WTC11 (cell line): ENCODE measurements at regions not wholly inside any gene's neighbourhood (a gene's known extent, or its start where the extent isn't known, plus 50 kb on each side); places are given as distances from the start of the nearest gene placed in this dataset.

Experiments used
- ATAC-seq: fragments of 200-7000 bp; cut with Tn5 transposase; 2 replicates; pipeline ENCODE4 v1.10.0; 2021; ENCODE audit warnings: mild to moderate bottlenecking, moderate library complexity
- CTCF ChIA-PET: fragments of 300-600 bp; sonication (Branson Sonifier 250); formaldehyde crosslinking; loops from one replicate; lab custom pipeline; 2021; ENCODE audit warnings: antibody characterized with exemption; lab: Charles Lee
- POLR2A ChIA-PET: fragments of 350-600 bp; sonication (Branson Sonifier 250); formaldehyde crosslinking; loops from one replicate; lab custom pipeline; 2021; ENCODE audit warnings: antibody characterized with exemption; lab: Charles Lee
- DNase-seq: peaks from one replicate; pipeline ENCODE4 v3.0.0; 2021; ENCODE audit warnings: low spot score
- H3K27ac Mint-ChIP-seq: 2 replicates; pipeline ENCODE4 v1.8.0; 2021; ENCODE audit warnings: mixed read lengths
- H3K27me3 Mint-ChIP-seq: 2 replicates; pipeline ENCODE4 v1.8.0; 2021; ENCODE audit warnings: low read depth, mild to moderate bottlenecking, moderate library complexity, mixed read lengths
- H3K36me3 Mint-ChIP-seq: 2 replicates; pipeline ENCODE4 v1.8.0; 2021; ENCODE audit warnings: mixed read lengths
- H3K4me1 Mint-ChIP-seq: 2 replicates; pipeline ENCODE4 v1.8.0; 2022; ENCODE audit warnings: mixed read lengths
- H3K4me3 Mint-ChIP-seq: 2 replicates; pipeline ENCODE4 v1.8.0; 2021; ENCODE audit warnings: mild to moderate bottlenecking, moderate library complexity, mixed read lengths
- H3K9me3 Mint-ChIP-seq: 2 replicates; pipeline ENCODE4 v1.8.0; 2021; ENCODE audit warnings: mixed read lengths
- ARID4B ChIP-seq: sonication (generic); formaldehyde crosslinking; IDR thresholded peaks from 2 replicates; pipeline ENCODE4 v1.8.0; 2023; ENCODE audit warnings: missing genetic modification reagents, mild to moderate bottlenecking, borderline replicate concordance
- CBFB ChIP-seq: sonication (generic); formaldehyde crosslinking; IDR thresholded peaks from 2 replicates; pipeline ENCODE4 v1.8.1; 2022; ENCODE audit warnings: mild to moderate bottlenecking, low read depth, missing genetic modification reagents
- CREM ChIP-seq: sonication (generic); formaldehyde crosslinking; IDR thresholded peaks from 2 replicates; pipeline ENCODE4 v1.8.1; 2022; ENCODE audit warnings: mild to moderate bottlenecking, missing genetic modification reagents, moderate library complexity
- E2F5 ChIP-seq: sonication (generic); formaldehyde crosslinking; IDR thresholded peaks from 2 replicates; pipeline ENCODE4 v1.8.1; 2022; ENCODE audit warnings: mild to moderate bottlenecking, moderate library complexity, missing genetic modification reagents
- ELF4 ChIP-seq: sonication (generic); formaldehyde crosslinking; IDR thresholded peaks from 2 replicates; pipeline ENCODE4 v1.8.1; 2022; ENCODE audit warnings: low read depth, mild to moderate bottlenecking, moderate library complexity, missing genetic modification reagents
- ERG ChIP-seq: fragments of 250-450 bp; sonication (Bioruptor Pico); IDR thresholded peaks from 2 replicates; pipeline ENCODE4 v1.8.0; 2021; ENCODE audit warnings: mild to moderate bottlenecking
- ETV6 ChIP-seq: sonication (generic); formaldehyde crosslinking; IDR thresholded peaks from 2 replicates; pipeline ENCODE4 v1.8.1; 2022; ENCODE audit warnings: mild to moderate bottlenecking, missing genetic modification reagents
- IRF2 ChIP-seq: sonication (generic); formaldehyde crosslinking; IDR thresholded peaks from 2 replicates; pipeline ENCODE4 v1.8.0; 2022; ENCODE audit warnings: low read depth, missing genetic modification reagents, borderline replicate concordance
- JUN ChIP-seq: sonication (generic); formaldehyde crosslinking; IDR thresholded peaks from 2 replicates; pipeline ENCODE4 v1.8.0; 2023; ENCODE audit warnings: mild to moderate bottlenecking, missing genetic modification reagents
- NFATC4 ChIP-seq: fragments of 250-450 bp; sonication (Bioruptor Pico); IDR thresholded peaks from 2 replicates; pipeline ENCODE4 v1.9.0; 2021; ENCODE audit warnings: mild to moderate bottlenecking
- NFE2L1 ChIP-seq: sonication (generic); formaldehyde crosslinking; IDR thresholded peaks from 2 replicates; pipeline ENCODE4 v1.8.1; 2023; ENCODE audit warnings: missing genetic modification reagents
- NFYB ChIP-seq: sonication (generic); formaldehyde crosslinking; conservative IDR thresholded peaks from 2 replicates; pipeline ENCODE4 v1.8.0; 2022; ENCODE audit warnings: low read depth, missing genetic modification reagents
- NR3C1 ChIP-seq: sonication (generic); formaldehyde crosslinking; conservative IDR thresholded peaks from 2 replicates; pipeline ENCODE4 v1.8.1; 2023; ENCODE audit warnings: low read depth, mild to moderate bottlenecking, missing genetic modification reagents
- SMAD4 ChIP-seq: sonication (generic); formaldehyde crosslinking; IDR thresholded peaks from 2 replicates; pipeline ENCODE4 v1.8.0; 2022; ENCODE audit warnings: mild to moderate bottlenecking, missing genetic modification reagents
- SP1 ChIP-seq: sonication (generic); formaldehyde crosslinking; conservative IDR thresholded peaks from 2 replicates; pipeline ENCODE4 v1.8.1; 2022; ENCODE audit warnings: missing genetic modification reagents
- ZNF219 ChIP-seq: sonication (generic); formaldehyde crosslinking; IDR thresholded peaks from 2 replicates; pipeline ENCODE4 v1.8.0; 2023; ENCODE audit warnings: missing genetic modification reagents, mild to moderate bottlenecking, borderline replicate concordance
- ZNF317 ChIP-seq: sonication (generic); formaldehyde crosslinking; IDR thresholded peaks from 2 replicates; pipeline ENCODE4 v1.8.1; 2023; ENCODE audit warnings: low read depth, mild to moderate bottlenecking, moderate library complexity, missing genetic modification reagents, borderline replicate concordance
- ZNF423 ChIP-seq: fragments of 250-450 bp; sonication (Bioruptor Pico); IDR thresholded peaks from 2 replicates; pipeline ENCODE4 v2.1.2; 2022; ENCODE audit warnings: mild to moderate bottlenecking, moderate library complexity
- ZNF671 ChIP-seq: fragments of 250-450 bp; sonication (Bioruptor Pico); IDR thresholded peaks from 2 replicates; pipeline ENCODE4 v1.8.0; 2021; ENCODE audit warnings: mild to moderate bottlenecking
- TF ChIP-seq, protein P1 (sequence below): sonication (generic); formaldehyde crosslinking; IDR thresholded peaks from 2 replicates; pipeline ENCODE4 v1.8.0; 2023; ENCODE audit warnings: mild to moderate bottlenecking, missing genetic modification reagents
- TF ChIP-seq, protein P2 (sequence below): sonication (generic); formaldehyde crosslinking; IDR thresholded peaks from 2 replicates; pipeline ENCODE4 v1.8.1; 2023; ENCODE audit warnings: mild to moderate bottlenecking, missing genetic modification reagents
- TF ChIP-seq, protein P3 (sequence below): sonication (generic); formaldehyde crosslinking; IDR thresholded peaks from 2 replicates; pipeline ENCODE4 v1.8.1; 2023; ENCODE audit warnings: mild to moderate bottlenecking, missing genetic modification reagents

DNA sequence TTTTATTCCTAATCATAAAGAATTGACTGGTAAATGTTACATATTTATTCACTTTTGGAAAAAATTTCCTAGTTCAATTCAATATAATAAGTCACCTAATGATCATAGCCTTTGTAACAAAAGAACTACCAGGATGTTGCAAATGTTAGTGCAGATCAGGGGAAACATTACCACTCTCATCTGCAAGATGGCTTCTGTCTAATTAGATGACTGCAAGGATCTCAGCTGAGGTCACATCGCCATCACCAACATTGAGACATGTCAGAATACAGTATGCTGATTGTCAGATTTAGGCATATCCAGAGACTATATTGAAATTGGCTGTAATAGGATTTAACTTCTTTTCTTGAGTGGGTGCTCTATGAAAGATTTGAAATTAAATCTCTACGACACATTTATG is 431.4 kb upstream of the AGTR1 start (continued):
- no peak for TF ChIP-seq ARID4B (CRISPR knock-in tag)

GRCh38 chr3:148269816-148270215 is 427.9 kb upstream of the AGTR1 start:
- POLR2A ChIA-PET: no interaction called here
- ATAC-seq (no peak), DNase-seq (no peak)
- TF ChIP-seq ZNF317 (CRISPR knock-in tag) (no peak), SMAD4 (CRISPR knock-in tag) (no peak), IRF2 (CRISPR knock-in tag) (no peak), CBFB (CRISPR knock-in tag) (no peak), NFE2L1 (CRISPR knock-in tag) (no peak), NR3C1 (CRISPR knock-in tag) (no peak)
- TF ChIP-seq, protein P1, sequence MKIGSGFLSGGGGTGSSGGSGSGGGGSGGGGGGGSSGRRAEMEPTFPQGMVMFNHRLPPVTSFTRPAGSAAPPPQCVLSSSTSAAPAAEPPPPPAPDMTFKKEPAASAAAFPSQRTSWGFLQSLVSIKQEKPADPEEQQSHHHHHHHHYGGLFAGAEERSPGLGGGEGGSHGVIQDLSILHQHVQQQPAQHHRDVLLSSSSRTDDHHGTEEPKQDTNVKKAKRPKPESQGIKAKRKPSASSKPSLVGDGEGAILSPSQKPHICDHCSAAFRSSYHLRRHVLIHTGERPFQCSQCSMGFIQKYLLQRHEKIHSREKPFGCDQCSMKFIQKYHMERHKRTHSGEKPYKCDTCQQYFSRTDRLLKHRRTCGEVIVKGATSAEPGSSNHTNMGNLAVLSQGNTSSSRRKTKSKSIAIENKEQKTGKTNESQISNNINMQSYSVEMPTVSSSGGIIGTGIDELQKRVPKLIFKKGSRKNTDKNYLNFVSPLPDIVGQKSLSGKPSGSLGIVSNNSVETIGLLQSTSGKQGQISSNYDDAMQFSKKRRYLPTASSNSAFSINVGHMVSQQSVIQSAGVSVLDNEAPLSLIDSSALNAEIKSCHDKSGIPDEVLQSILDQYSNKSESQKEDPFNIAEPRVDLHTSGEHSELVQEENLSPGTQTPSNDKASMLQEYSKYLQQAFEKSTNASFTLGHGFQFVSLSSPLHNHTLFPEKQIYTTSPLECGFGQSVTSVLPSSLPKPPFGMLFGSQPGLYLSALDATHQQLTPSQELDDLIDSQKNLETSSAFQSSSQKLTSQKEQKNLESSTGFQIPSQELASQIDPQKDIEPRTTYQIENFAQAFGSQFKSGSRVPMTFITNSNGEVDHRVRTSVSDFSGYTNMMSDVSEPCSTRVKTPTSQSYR: no peak
- Mint-ChIP-seq H3K36me3 (no peaks in the 10 kb centered on the region), H3K9me3 (peaks cover 13% of the 10 kb centered on the region), H3K27me3 (peaks cover 6% of the 10 kb centered on the region), H3K27ac (no peak overlapping the region), H3K4me3 (no peak overlapping the region), H3K4me1 (peaks cover 18% of the 10 kb centered on the region)
- CTCF ChIA-PET: no interaction called here

DNA sequence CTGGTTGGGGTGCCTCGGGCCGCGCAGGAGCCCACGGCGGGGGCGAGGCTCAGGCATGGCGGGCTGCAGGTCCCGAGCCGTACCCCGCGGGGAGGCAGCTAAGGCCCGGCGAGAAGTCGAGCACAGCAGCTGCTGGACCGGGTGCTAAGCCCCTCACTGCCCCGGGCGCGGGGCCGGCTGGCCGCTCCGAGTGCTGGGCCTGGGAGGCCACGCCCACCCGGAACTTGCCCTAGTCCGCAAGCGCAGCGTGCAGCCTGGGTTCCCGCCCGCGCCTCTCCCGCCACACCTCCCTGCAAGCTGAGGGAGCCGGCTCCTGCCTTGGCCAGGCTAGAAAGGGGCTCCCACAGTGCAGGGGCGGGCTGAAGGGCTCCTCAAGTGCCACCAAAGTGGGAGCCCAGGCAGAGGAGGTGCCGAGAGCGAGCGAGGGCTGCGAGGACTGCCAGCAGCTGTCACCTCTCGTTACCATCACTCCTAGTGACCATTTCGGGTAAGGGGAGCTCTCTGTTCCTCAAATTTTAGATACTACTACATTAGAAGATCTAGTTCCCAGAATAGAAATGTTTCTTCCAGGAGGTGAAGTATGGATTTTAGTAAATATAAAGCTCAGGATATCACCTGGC is 417.0 kb upstream of the AGTR1 start:
- Mint-ChIP-seq H3K4me1 (no peaks in the 10 kb centered on the region), H3K9me3 (peaks cover 17% of the 10 kb centered on the region), H3K27me3 (no peaks in the 10 kb centered on the region), H3K27ac (no peak overlapping the region), H3K36me3 (no peaks in the 10 kb centered on the region), H3K4me3 (no peak overlapping the region)
- ATAC-seq (no peak; the same call in 1 of the 2 replicates), DNase-seq (peak; percentile 32)
- POLR2A ChIA-PET: no interaction called here
- CTCF ChIA-PET: interaction anchor here (0.7 kb wide), 1 partner anchor 167 kb away, joined by 6 read pairs; no protein-coding TSS in a partner anchor
- TF ChIP-seq ELF4 (CRISPR knock-in tag): no peak
- no peak for TF ChIP-seq JUN (CRISPR knock-in tag)
- no peak for TF ChIP-seq SP1 (CRISPR knock-in tag)
- no peak for TF ChIP-seq ETV6
- no peak for TF ChIP-seq NFATC4
- no peak for TF ChIP-seq ZNF423 (CRISPR knock-in tag)
- no peak for TF ChIP-seq ZNF671 (CRISPR knock-in tag)
- no peak for TF ChIP-seq NFYB (CRISPR knock-in tag)
- TF ChIP-seq, protein P2, sequence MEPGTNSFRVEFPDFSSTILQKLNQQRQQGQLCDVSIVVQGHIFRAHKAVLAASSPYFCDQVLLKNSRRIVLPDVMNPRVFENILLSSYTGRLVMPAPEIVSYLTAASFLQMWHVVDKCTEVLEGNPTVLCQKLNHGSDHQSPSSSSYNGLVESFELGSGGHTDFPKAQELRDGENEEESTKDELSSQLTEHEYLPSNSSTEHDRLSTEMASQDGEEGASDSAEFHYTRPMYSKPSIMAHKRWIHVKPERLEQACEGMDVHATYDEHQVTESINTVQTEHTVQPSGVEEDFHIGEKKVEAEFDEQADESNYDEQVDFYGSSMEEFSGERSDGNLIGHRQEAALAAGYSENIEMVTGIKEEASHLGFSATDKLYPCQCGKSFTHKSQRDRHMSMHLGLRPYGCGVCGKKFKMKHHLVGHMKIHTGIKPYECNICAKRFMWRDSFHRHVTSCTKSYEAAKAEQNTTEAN (CRISPR knock-in tag): no peak
- TF ChIP-seq, protein P3, sequence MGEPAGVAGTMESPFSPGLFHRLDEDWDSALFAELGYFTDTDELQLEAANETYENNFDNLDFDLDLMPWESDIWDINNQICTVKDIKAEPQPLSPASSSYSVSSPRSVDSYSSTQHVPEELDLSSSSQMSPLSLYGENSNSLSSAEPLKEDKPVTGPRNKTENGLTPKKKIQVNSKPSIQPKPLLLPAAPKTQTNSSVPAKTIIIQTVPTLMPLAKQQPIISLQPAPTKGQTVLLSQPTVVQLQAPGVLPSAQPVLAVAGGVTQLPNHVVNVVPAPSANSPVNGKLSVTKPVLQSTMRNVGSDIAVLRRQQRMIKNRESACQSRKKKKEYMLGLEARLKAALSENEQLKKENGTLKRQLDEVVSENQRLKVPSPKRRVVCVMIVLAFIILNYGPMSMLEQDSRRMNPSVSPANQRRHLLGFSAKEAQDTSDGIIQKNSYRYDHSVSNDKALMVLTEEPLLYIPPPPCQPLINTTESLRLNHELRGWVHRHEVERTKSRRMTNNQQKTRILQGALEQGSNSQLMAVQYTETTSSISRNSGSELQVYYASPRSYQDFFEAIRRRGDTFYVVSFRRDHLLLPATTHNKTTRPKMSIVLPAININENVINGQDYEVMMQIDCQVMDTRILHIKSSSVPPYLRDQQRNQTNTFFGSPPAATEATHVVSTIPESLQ (CRISPR knock-in tag): no peak
- TF ChIP-seq CREM (CRISPR knock-in tag): no peak
- TF ChIP-seq E2F5 (CRISPR knock-in tag): no peak
- no peak for TF ChIP-seq ERG (CRISPR knock-in tag)
- TF ChIP-seq ZNF219: no peak
- TF ChIP-seq CBFB (CRISPR knock-in tag): no peak
